Mesothelial cell of epicardium (in vitro differentiated cells): ENCODE measurements at regions not wholly inside any gene's neighbourhood (a gene's known extent, or its start where the extent isn't known, plus 50 kb on each side); places are given as distances from the start of the nearest gene placed in this dataset.

ENCODE experiments used
- DNase-seq, 2 experiments: peaks; one replicate each; pipeline ENCODE4 v3.0.0; 2021; ENCODE audit warnings: low spot score in 2 of 2; ENCODE audit not compliant: unreplicated experiment in 2 of 2
- H3K27ac Mint-ChIP-seq: 2 replicates; pipeline ENCODE4 v1.8.0; 2021; ENCODE audit warnings: mixed read lengths
- H3K27me3 Mint-ChIP-seq: 2 replicates; pipeline ENCODE4 v1.8.0; 2021; ENCODE audit warnings: low read depth, mixed read lengths
- H3K36me3 Mint-ChIP-seq: 2 replicates; pipeline ENCODE4 v1.8.0; 2021; ENCODE audit warnings: mixed read lengths
- H3K4me1 Mint-ChIP-seq: 2 replicates; pipeline ENCODE4 v1.8.0; 2021; ENCODE audit warnings: mixed read lengths
- H3K4me3 Mint-ChIP-seq: 2 replicates; pipeline ENCODE4 v1.8.0; 2021; ENCODE audit warnings: mild to moderate bottlenecking, moderate library complexity, mixed read lengths
- H3K9me3 Mint-ChIP-seq: 2 replicates; pipeline ENCODE4 v1.8.0; 2021; ENCODE audit warnings: mixed read lengths
- CTCF ChIP-seq: fragments of 200-600 bp; sonication (generic); IDR thresholded peaks from one replicate; pipeline ENCODE4 v1.5.0; 2021; ENCODE audit warnings: antibody characterized with exemption; ENCODE audit not compliant: unreplicated experiment

GRCh38 chr9:88056876-88057275 lies 81.4 kb downstream of the SPATA31C2 start:
- no peak for TF ChIP-seq CTCF
- peaks cover 13% of the 10 kb centered on the region for H3K9me3 Mint-ChIP-seq
- H3K4me1 Mint-ChIP-seq, result peaks cover 14% of the 10 kb centered on the region
- H3K36me3 Mint-ChIP-seq, result no peaks in the 10 kb centered on the region
- no peak overlapping the region for H3K4me3 Mint-ChIP-seq
- H3K27me3 Mint-ChIP-seq, result no peaks in the 10 kb centered on the region
- DNase-seq, result no peak
- H3K27ac Mint-ChIP-seq, result no peak overlapping the region

- H3K4me3 Mint-ChIP-seq, result no peak overlapping the region
- no peaks in the 10 kb centered on the region for H3K36me3 Mint-ChIP-seq
- peaks cover 23% of the 10 kb centered on the region for H3K4me1 Mint-ChIP-seq
- no peak for TF ChIP-seq CTCF
- H3K9me3 Mint-ChIP-seq, result peaks cover 13% of the 10 kb centered on the region
- H3K27me3 Mint-ChIP-seq, result no peaks in the 10 kb centered on the region
- no peak for DNase-seq
- peak overlapping the region; percentile 81 for H3K27ac Mint-ChIP-seq
Observed at GRCh38 chr9:88053856-88054501, 79.6 kb upstream of the CDK20 start.

GRCh38 chr9:88052321-88052965 lies 78.1 kb upstream of the CDK20 start:
- H3K27me3 Mint-ChIP-seq, result no peaks in the 10 kb centered on the region
- H3K27ac Mint-ChIP-seq, result peak overlapping the region; percentile 81
- no peak for TF ChIP-seq CTCF
- no peak overlapping the region for H3K4me3 Mint-ChIP-seq
- peaks cover 23% of the 10 kb centered on the region for H3K4me1 Mint-ChIP-seq
- no peaks in the 10 kb centered on the region for H3K36me3 Mint-ChIP-seq
- DNase-seq, result no peak
- H3K9me3 Mint-ChIP-seq, result peaks cover 13% of the 10 kb centered on the region

GRCh38 chr9:88051138-88051537 lies 76.8 kb upstream of the CDK20 start:
- Mint-ChIP-seq H3K4me3 (no peak overlapping the region), H3K27me3 (no peaks in the 10 kb centered on the region), H3K9me3 (peaks cover 14% of the 10 kb centered on the region), H3K4me1 (peaks cover 23% of the 10 kb centered on the region), H3K36me3 (no peaks in the 10 kb centered on the region), H3K27ac (peak overlapping the region; percentile 12)
- no peak for TF ChIP-seq CTCF
- DNase-seq, result no peak

GRCh38 chr9:88049677-88050307 lies 75.5 kb upstream of the CDK20 start:
- Mint-ChIP-seq H3K36me3 (peaks cover 4% of the 10 kb centered on the region), H3K9me3 (peaks cover 13% of the 10 kb centered on the region), H3K27ac (peak overlapping the region; percentile 36), H3K27me3 (no peaks in the 10 kb centered on the region), H3K4me1 (peaks cover 23% of the 10 kb centered on the region), H3K4me3 (no peak overlapping the region)
- no peak for DNase-seq
- TF ChIP-seq CTCF, result no peak
